ENCODE measurements at regions not wholly inside any gene's neighbourhood (a gene's known extent, or its start where the extent isn't known, plus 50 kb on each side); places are given as distances from the start of the nearest gene placed in this dataset.

GRCh38 chr10:130824230-130825014 lies 487.1 kb downstream of the TCERG1L start:
- H3K9me3 ChIP-seq: peaks cover 10% of the 10 kb centered on the region; the same call in 2 of the 3 replicates
- ChIA-PET POLR2A (no interaction called here), CTCF (no interaction called here)
- H3K27ac ChIP-seq: no peak overlapping the region
- WGBS (ENCODE audit: missing lambda C conversion rate): 2% methylated on average over 4 of the region's 4 CpGs
- H3K4me3 ChIP-seq: no peak overlapping the region
- FAIRE-seq (no peak), ATAC-seq (no peak), DNase-seq (ENCODE audit: low read depth in 1 of 2, low spot score in 1 of 2) (no peak)
- no peak overlapping the region for H3K4me2 ChIP-seq
- TF ChIP-seq HOXB13 (CRISPR knock-in tag; IDR thresholded peaks at IDR 0.05; ENCODE audit: low read depth) (no peak), TFCP2L1 (CRISPR knock-in tag; IDR thresholded peaks at IDR 0.05) (no peak), BCL3 (IDR thresholded peaks at IDR 0.05) (no peak), EHMT2 (IDR thresholded peaks at IDR 0.05; ENCODE audit: low read depth) (no peak), EHF (CRISPR knock-in tag; IDR thresholded peaks at IDR 0.05) (no peak), HMGXB4 (CRISPR knock-in tag; IDR thresholded peaks at IDR 0.05; ENCODE audit: borderline replicate concordance) (no peak), FOSL2 (IDR thresholded peaks at IDR 0.05) (no peak), FOSL2 (CRISPR knock-in tag; IDR thresholded peaks at IDR 0.05) (no peak), CBX2 (IDR thresholded peaks at IDR 0.05; ENCODE audit: borderline replicate concordance, low read depth) (no peak), POLR2A (IDR thresholded peaks at IDR 0.05; ENCODE audit: low read length) (no peak), MYC (IDR thresholded peaks at IDR 0.05; ENCODE audit: borderline replicate concordance, low read length) (no peak)
- no peaks in the 10 kb centered on the region for H3K4me1 ChIP-seq

- CTCF ChIA-PET: no interaction called here
- DNase-seq (ENCODE audit: low read depth in 1 of 2, low spot score in 1 of 2) (no peak), ATAC-seq (no peak), FAIRE-seq (no peak)
- 44% methylated on average over 12 of the region's 14 CpGs for WGBS (ENCODE audit: missing lambda C conversion rate)
- H3K27ac ChIP-seq: no peak overlapping the region
- H3K9me3 ChIP-seq: no peaks in the 10 kb centered on the region
- TF ChIP-seq ATOH8 (CRISPR knock-in tag; IDR thresholded peaks at IDR 0.05; ENCODE audit: low read depth) (no peak), CTCF (IDR thresholded peaks at IDR 0.05) (no peak), HEYL (CRISPR knock-in tag; IDR thresholded peaks at IDR 0.05) (no peak), NFE2L2 (conservative IDR thresholded peaks at IDR 0.05; ENCODE audit: low read length) (no peak), EP300 (IDR thresholded peaks at IDR 0.05) (no peak), NR3C1 (IDR thresholded peaks at IDR 0.05) (no peak), HDAC2 (IDR thresholded peaks at IDR 0.05) (no peak), CHD4 (IDR thresholded peaks at IDR 0.05; ENCODE audit: borderline replicate concordance) (no peak)
- no peaks in the 10 kb centered on the region for H3K4me1 ChIP-seq
- POLR2A ChIA-PET: no interaction called here
- no peak overlapping the region for H3K4me2 ChIP-seq
- no peak overlapping the region for H3K4me3 ChIP-seq
Observed at GRCh38 chr10:130833596-130833995, 477.9 kb downstream of the TCERG1L start.

GRCh38 chr10:130834170-130834569 lies 477.4 kb downstream of the TCERG1L start:
- no peaks in the 10 kb centered on the region for H3K9me3 ChIP-seq
- no peak overlapping the region for H3K4me3 ChIP-seq
- 41% methylated on average over 15 of the region's 15 CpGs for WGBS (ENCODE audit: missing lambda C conversion rate)
- ATAC-seq: no peak
- no peak overlapping the region for H3K4me2 ChIP-seq
- peak; percentile 74 for TF ChIP-seq REST (IDR thresholded peaks at IDR 0.05)
- TF ChIP-seq CBX8 (IDR thresholded peaks at IDR 0.05): no peak
- ChIA-PET POLR2A (no interaction called here), CTCF (no interaction called here)
- H3K4me1 ChIP-seq: no peaks in the 10 kb centered on the region
- no peak overlapping the region for H3K27ac ChIP-seq
- no peak for FAIRE-seq
- no peak for DNase-seq (ENCODE audit: low read depth in 1 of 2, low spot score in 1 of 2)

Measured in A549 (cell line).